ENCODE measurements at regions not wholly inside any gene's neighbourhood (a gene's known extent, or its start where the extent isn't known, plus 50 kb on each side); places are given as distances from the start of the nearest gene placed in this dataset.

GRCh38 chr2:75278821-75279379, 79.6 kb upstream of the TACR1 start:
- TF ChIP-seq CTCF (IDR thresholded peaks at IDR 0.05) = no peak
- no peak for TF ChIP-seq POLR2A (IDR thresholded peaks at IDR 0.05)

All from testis (tissue), 2 donors.